ENCODE measurements at regions not wholly inside any gene's neighbourhood (a gene's known extent, or its start where the extent isn't known, plus 50 kb on each side); places are given as distances from the start of the nearest gene placed in this dataset.

GRCh38 chr3:18077128-18077840 lies 334.9 kb upstream of the TBC1D5 start:
- no peak for DNase-seq

DNA sequence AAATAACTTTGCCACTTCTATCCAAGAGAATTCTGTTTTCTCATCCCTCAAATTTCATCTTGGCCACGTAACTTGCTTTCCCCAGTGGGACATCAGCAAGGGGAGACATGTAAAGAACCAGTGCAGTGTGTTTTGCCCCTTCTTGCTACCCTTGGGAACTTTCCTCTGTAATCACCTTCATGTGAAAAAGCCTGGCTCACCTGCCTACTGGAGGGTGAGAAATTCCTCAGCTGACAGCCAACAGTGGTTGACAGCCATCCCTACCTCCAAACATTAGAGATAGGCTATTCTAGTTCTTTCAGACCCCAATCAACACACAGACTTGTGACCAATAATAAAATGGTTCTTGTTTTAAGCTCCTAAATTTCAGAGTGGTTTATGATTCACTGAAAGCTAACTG lies 333.9 kb upstream of the TBC1D5 start:
- DNase-seq, result no peak

DNA sequence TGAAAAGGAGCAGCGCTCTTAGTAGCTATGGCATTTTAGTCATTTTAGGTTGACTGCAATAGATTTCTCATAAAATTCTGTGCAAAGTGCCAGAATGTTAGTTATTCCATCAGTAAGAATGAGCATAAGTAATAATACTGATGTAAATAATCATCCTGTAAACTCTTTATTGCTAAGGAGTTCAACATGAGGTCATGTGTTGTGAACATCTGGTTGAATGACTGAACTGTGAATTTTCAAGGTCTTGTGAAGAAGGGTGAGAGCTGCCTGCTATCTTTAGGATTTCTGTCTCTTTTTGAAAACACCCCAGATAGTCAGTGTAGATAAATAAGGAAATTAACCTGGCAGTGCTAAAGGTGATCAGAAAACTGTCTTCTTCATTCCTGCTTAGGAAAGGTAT lies 333.4 kb upstream of the TBC1D5 start:
- no peak for DNase-seq

DNA sequence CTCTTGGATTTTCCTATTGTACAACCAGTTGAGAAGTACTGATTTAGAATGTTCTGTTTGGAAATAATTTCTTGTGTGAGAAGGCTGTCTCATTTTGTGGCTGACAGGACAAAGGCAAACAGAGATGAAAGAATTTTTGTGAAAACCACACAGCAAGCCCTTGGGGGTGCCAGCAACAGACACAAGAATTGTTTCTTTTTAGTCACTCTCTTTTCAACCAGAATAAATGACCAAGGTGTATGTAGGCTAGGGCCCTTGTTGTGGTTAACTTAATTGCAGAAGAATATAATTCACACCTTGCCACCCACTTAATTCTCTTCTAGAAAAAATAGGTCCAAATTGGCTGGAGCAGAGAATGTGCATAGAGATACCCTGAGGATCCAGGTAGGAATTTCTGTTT lies 329.4 kb upstream of the TBC1D5 start:
- DNase-seq, result no peak

- DNase-seq, result no peak
These were observed 328.5 kb upstream of the TBC1D5 start for GRCh38 chr3:18070944-18071343.

DNA sequence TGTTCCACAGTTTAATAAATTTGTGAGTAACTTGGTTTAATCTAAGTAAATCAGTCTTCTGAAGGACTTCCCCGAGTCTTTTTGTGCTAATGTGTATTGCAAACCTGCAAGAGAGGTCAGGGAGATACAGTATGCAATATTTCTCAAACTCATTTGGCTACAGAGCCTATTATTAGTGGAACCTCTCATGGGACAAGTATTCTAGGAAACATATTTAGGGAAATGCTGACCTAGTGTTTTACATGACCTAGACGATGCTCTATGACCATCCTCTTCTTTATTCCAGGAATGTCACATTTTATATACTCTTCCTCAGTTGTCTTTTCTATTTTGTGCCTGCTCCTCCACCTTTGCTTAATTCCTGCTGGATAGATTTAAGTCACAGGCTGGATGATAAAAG lies 327.8 kb upstream of the TBC1D5 start:
- DNase-seq, result no peak

GRCh38 chr3:18069568-18069967 lies 327.1 kb upstream of the TBC1D5 start:
- DNase-seq, result no peak

DNA sequence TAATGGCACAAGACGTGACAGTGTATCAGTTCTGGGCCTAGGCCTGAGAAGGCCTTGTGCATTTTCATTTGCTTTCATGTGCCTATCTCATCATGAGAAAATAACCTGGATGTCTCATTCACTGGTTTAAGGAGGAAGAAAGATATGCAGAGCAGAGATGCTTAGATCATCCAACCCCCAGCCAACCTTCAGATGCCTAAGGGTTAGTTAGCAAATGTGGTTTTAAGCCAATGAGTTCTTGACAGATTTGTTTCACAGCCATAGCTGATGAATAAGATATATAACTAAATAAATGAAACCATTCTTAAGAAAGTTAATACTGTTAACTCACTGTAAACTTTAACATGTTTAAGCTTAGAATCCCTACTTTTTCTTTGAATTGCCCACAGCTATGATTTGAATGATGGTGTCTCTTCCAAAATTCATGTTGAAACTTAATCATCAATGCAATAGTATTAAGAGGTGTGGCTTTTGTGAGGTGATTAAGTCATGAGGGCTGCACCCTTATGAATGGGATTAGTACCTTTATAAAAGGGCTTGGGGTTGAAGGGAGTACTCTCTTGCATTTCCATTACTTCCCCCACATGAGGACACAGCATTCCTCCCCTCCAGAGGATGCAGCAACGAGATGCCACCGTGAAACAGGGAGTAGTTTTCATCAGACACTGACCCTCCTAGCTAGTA lies 324.6 kb upstream of the TBC1D5 start:
- no peak for DNase-seq

DNA sequence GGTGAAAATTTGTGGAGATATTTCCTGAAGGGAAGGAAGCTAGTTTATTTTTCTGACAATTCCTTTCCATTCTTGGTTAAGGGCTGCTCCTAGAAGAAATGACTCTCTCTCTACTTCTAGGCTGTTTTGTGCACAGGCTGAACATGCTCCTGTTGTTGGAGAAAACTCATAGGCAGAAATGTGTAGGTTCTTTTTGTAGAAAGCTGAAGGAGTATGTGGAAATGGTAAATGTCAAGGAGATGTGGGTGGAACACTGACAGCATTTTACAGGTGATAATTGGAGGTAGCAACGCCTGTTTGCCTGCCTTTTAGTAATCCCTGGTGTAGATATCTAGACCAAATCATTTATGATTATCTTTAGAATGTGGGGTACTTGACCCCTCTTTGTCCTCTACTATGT lies 322.2 kb upstream of the TBC1D5 start:
- no peak for DNase-seq

DNA sequence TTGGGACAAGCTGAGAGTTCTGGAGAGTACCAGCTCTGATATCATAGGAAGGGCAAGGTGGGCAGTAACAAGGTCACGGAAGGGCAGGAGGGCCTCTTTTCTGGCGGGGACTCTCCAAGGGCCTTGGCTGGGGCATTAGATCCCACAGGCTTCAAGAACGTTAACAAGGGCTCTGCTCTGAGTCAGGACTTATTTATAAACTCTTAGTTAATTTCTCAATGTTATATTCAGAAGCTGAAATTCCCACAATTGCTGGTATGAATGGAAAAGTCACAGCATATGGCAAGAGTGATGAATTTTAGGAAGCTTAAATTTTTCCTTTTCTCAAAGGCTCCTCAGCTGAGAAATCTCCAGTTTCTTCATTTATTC lies 320.2 kb upstream of the TBC1D5 start:
- no peak for DNase-seq

DNA sequence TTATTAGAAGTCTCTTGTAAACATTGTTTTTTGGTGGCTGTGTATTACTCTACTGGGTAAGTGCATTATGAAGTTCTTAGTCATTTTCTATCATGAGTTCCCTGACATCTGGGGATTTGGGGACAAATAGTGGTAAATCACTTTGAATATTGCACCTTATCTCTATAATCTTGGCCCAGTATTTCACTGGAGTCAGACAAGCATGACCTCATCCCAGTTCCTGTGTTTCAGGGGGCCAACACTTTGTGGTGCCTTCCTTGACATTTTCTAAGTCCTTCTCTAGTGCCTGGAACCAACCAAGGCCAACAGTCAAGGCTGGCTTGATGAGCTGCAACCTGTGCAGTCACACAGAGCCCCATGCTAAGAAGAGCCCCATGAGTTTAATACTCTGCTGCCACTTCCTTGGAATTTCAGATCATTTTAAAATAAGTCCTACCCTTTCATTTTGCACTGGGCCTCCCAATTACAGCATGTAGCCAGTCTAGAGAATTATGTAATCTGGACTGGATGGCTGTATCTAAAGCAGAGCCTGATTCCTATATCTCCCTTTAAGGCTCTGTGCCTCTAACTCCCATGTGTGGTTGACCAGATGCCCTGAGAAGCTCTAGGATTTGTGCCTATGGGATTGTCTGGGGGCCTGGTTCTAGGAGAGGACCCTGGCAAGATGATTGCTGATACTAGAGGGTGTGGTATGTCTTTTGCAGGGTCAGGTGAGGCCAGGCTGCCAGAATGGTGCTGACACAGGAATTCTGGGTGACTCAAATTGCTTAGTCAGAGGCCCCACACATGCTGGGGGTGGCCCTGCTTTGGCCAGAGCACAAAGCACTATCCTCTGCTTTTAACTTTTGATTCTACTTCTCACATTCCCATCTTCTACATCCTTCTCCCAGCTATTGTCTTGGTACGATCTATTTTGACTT lies 319.6 kb upstream of the TBC1D5 start:
- DNase-seq, result no peak

- DNase-seq, result no peak
These were observed 316.2 kb upstream of the TBC1D5 start for GRCh38 chr3:18058666-18059065.

- no peak for DNase-seq
These were observed 315.1 kb upstream of the TBC1D5 start for GRCh38 chr3:18057471-18058091.

GRCh38 chr3:18054625-18055024 lies 312.2 kb upstream of the TBC1D5 start:
- DNase-seq, result no peak

DNA sequence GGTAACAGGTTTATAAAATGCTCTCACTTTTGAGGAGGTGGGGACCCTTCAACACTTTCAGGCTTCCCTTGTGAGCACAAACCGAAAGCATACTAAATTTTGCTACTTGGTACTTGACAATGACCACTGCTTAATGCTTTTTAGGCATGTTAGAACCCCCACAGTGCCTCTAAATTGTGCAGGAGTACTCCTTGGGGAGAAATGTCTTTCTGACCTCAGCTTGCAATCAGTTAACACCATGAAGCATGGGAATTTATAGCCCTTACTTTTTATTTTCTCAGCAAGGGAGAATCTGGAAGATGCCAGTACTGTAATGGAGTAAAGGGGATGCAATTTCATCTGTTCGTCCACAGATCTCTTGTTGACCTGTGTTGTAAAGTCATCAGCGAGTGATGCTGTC lies 308.9 kb upstream of the TBC1D5 start:
- DNase-seq, result no peak

GRCh38 chr3:18049096-18049495 lies 306.7 kb upstream of the TBC1D5 start:
- DNase-seq, result no peak

DNA sequence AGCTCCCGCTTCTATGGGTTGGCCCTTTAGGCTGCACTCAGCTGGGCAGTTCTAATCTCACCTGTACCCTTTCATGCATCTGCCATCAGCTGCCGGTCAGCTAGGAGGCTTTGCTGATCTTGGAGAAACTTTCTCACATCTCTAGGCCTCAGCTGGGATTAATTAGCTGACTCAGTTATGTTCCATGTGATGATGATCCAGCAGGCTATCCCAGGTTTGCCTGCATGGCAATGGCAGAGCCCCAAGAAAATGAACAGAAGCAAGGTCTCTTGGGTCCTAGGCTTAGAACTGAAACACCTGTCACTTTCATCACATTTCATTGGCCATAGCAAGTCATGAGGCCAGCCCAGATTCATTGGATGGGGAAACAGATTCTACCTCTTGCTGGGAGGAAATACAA lies 304.6 kb upstream of the TBC1D5 start:
- DNase-seq, result no peak

DNA sequence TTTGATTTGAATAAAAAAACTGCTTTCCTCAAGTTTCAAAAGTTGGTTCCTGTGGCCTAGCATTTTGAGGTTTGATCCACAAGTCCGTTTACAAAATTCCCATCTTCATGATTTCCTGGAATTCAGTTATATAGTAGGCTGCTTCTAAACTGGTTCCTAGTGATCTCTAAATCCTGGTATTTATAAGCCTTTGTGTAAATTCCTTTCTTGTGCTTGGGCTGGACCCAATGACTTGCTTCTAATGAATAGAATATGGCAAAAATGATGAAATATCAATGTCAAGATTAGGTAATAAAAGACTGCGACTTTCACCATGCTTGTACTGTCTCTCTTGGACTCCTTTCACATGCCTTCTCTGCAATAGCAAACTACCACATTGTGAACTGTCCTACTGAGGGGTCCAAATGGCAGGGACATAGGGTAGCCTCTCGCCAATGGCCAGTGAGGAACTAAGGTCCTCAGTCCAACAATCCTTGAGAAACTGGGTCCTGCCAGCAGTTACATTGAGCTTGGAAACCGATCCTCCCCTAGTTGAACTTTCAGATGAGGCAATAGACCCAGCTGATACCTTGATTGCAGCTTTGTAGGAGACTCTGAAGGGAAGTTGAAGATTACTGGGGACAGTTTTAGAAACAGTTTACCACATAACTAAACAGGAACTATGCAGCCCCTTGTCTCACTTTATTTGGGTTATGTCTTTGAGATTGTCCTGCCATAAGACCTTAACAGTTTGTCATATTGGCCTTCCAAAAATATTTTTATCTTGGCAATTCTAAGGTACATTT lies 303.9 kb upstream of the TBC1D5 start:
- DNase-seq, result no peak

GRCh38 chr3:18044971-18045880 lies 302.8 kb upstream of the TBC1D5 start:
- no peak for DNase-seq

- DNase-seq, result no peak
These were observed 301.8 kb upstream of the TBC1D5 start for GRCh38 chr3:18044191-18044590.

DNA sequence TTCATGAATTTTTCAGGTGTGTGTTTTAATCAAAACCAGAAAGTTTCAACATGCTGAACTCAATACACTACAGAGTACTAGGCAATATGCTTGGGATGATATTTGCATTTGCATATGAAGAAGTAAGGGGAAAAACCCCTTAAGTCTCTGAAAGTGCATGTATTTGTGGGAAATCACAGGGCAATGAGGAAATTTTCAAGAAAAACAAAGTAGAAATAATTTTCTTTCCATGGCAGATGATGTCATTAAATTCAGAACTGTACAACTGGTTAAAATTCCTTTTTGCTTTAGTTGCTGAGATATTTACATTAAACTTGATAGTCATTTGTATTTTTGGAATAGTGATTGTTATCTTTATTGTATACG lies 294.0 kb upstream of the TBC1D5 start:
- DNase-seq, result no peak

Measured in activated CD4-positive, alpha-beta T cell treated with anti-CD3 and anti-CD28 coated beads, Interleukin-2, amount 50 U/mL, for 16 hours (primary cell).